ENCODE measurements at regions not wholly inside any gene's neighbourhood (a gene's known extent, or its start where the extent isn't known, plus 50 kb on each side); places are given as distances from the start of the nearest gene placed in this dataset.

DNA sequence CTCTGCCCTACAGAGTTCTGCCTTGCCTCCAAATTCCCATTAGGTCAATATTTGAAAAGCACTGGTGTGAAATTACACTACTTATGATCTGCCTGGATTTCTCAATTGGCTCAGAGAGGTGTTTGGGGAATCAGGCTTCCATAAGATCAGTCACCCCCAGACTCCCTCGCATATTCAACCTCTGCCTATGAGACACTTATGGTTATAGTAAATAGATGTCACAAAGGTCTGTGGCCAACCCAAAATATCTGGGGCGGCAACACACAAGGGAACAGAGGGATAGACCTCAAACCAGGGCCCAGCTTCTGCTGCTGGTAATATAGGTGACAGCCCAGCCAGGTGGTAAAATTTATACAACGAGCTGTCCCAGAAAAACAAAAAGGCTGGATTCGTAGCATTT lies 376.7 kb upstream of the ZMIZ1 start:
- ChIA-PET POLR2A (no interaction called here), CTCF (no interaction called here)
- H3K27me3 Mint-ChIP-seq: peaks cover 4 to 9% of the 10 kb centered on the region in 2 donors

DNA sequence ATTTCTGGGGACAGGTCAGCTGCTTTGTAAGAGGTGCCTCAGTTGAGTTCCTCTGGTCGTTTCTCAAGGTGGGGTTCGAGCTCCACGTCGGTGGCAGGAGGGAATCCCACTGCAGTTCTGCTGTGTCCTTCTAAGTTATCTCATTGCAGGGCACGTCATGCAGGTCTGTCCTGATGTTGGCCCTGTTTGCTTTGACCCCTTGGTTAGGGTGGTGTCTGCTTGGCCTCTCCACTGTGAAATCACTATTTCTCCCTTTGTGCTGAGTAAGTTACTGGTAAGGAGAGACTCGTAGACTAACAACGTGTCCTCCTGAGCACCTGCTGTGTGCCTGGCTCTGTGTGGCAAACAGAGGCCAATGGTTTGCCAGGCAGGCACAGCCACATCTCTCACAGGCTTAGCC lies 372.9 kb upstream of the ZMIZ1 start:
- H3K4me3 Mint-ChIP-seq: no peak overlapping the region
- H3K27me3 Mint-ChIP-seq: peaks cover 8 to 9% of the 10 kb centered on the region in 2 donors
- H3K4me1 Mint-ChIP-seq: no peaks in the 10 kb centered on the region
- Histone ChIP-seq H3K27me3 (replicated peaks in 1 of 2; ENCODE audit: control insufficient read depth in 2 of 2, extremely low read depth in 1 of 2, insufficient read depth in 2 of 2, low read length in 1 of 2) (peaks cover 0 to 9% of the 10 kb centered on the region in 2 experiments), H3K4me1 (ENCODE audit: control insufficient read depth in 1 of 2, extremely low read depth in 1 of 2, insufficient read depth in 2 of 2, low read length in 2 of 2) (no peaks in the 10 kb centered on the region), H3K27ac (ENCODE audit: low read length) (no peak overlapping the region), H3K4me3 (ENCODE audit: control insufficient read depth in 1 of 2, extremely low read depth in 1 of 2, low read length in 1 of 2) (no peak overlapping the region), H3K9me3 (no peaks in the 10 kb centered on the region), H3K36me3 (ENCODE audit: control insufficient read depth in 2 of 2, extremely low read depth in 1 of 2, insufficient read depth in 1 of 2, low read length in 1 of 2) (no peaks in the 10 kb centered on the region)
- no peak for ATAC-seq (replicated peaks in 1 of 4)
- WGBS (ENCODE audit: insufficient coverage): 85% methylated on average over 5 of the region's 7 CpGs
- ChIA-PET POLR2A (no interaction called here), CTCF (interaction anchor here in 1 of 2 donors (0.7 kb wide), 1 partner anchor 1385 kb away, joined by 3 read pairs; no protein-coding TSS in a partner anchor)
- no peak for DNase-seq
- no peaks in the 10 kb centered on the region for H3K36me3 Mint-ChIP-seq
- H3K27ac Mint-ChIP-seq: no peak overlapping the region
- H3K9me3 Mint-ChIP-seq: no peaks in the 10 kb centered on the region

More for the DNA sequence above, 376.7 kb upstream of the ZMIZ1 start:
- no peaks in the 10 kb centered on the region for H3K4me1 Mint-ChIP-seq
- Histone ChIP-seq H3K4me1 (ENCODE audit: control insufficient read depth in 1 of 2, extremely low read depth in 1 of 2, insufficient read depth in 2 of 2, low read length in 2 of 2) (no peaks in the 10 kb centered on the region), H3K9me3 (no peaks in the 10 kb centered on the region), H3K36me3 (ENCODE audit: control insufficient read depth in 2 of 2, extremely low read depth in 1 of 2, insufficient read depth in 1 of 2, low read length in 1 of 2) (no peaks in the 10 kb centered on the region), H3K27me3 (replicated peaks in 1 of 2; ENCODE audit: control insufficient read depth in 2 of 2, extremely low read depth in 1 of 2, insufficient read depth in 2 of 2, low read length in 1 of 2) (peaks cover 0 to 7% of the 10 kb centered on the region in 2 experiments), H3K27ac (ENCODE audit: low read length) (no peak overlapping the region), H3K4me3 (ENCODE audit: control insufficient read depth in 1 of 2, extremely low read depth in 1 of 2, low read length in 1 of 2) (no peak overlapping the region)
- ATAC-seq (replicated peaks in 1 of 4) (no peak), DNase-seq (no peak)
- WGBS (ENCODE audit: insufficient coverage): 90% methylated on average over 2 of the region's 4 CpGs
- no peak overlapping the region for H3K4me3 Mint-ChIP-seq
- no peaks in the 10 kb centered on the region for H3K9me3 Mint-ChIP-seq
- H3K27ac Mint-ChIP-seq: no peak overlapping the region
- no peaks in the 10 kb centered on the region for H3K36me3 Mint-ChIP-seq

DNA sequence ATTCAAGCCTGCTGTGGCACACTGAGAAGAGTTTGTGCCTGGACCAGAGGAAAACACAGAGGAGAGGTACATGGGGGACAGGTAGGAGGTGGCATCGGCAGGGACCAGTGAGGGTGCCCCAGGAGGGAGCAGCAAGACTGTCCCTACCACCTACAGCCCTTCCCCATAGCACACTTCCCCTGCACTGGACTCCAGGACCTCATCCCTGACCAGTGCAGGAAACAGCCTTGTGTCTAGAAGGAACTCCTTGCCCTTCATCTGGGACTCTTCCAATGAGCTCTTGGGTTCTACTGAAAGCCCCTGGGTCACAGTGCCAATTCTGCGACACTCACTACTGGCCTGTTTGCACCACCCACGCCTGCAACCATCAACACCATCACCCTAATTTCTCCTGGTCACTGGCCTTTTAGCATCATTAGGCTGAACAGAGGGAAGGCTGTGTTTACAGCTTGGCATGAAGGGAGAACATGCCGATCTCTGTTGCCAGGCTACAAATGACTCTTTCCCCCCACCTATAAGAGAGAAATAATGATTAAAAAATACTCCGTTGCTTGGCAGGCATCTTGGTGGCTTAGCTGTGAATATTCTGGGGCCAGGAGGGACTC lies 371.9 kb upstream of the ZMIZ1 start:
- no peaks in the 10 kb centered on the region for H3K36me3 ChIP-seq (ENCODE audit: control insufficient read depth in 2 of 2, extremely low read depth in 1 of 2, insufficient read depth in 1 of 2, low read length in 1 of 2)

DNA sequence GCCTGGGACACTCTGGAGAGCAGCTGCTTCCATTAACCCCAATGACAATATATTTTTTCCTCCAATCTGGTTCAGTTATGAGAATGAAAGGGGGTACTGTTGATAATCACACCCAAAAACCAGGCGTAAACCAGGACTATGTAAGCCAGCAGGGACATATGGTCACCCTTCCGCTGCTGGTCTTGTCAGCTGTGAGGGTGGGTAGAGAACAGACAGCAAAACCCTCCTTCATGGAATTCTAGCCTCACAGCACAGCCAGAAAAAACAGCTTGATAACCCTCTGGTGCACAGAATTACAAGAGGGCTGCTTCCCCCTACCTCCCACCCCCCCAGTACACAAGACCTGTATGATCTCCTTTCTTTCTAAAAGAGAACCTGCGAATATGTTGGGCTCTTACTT lies 368.8 kb upstream of the ZMIZ1 start:
- H3K4me3 Mint-ChIP-seq: no peak overlapping the region
- ATAC-seq (replicated peaks in 1 of 4) (no peak), DNase-seq (no peak)
- no peak overlapping the region for H3K27ac Mint-ChIP-seq
- H3K27me3 Mint-ChIP-seq: peaks cover 15 to 24% of the 10 kb centered on the region in 2 donors
- peaks cover 0 to 13% of the 10 kb centered on the region in 2 experiments for H3K27me3 ChIP-seq (replicated peaks in 1 of 2; ENCODE audit: control insufficient read depth in 2 of 2, extremely low read depth in 1 of 2, insufficient read depth in 2 of 2, low read length in 1 of 2)
- H3K36me3 ChIP-seq (ENCODE audit: control insufficient read depth in 2 of 2, extremely low read depth in 1 of 2, insufficient read depth in 1 of 2, low read length in 1 of 2): no peaks in the 10 kb centered on the region
- no peaks in the 10 kb centered on the region for H3K4me1 ChIP-seq (ENCODE audit: control insufficient read depth in 1 of 2, extremely low read depth in 1 of 2, insufficient read depth in 2 of 2, low read length in 2 of 2)
- ChIA-PET POLR2A (no interaction called here), CTCF (no interaction called here)
- no peaks in the 10 kb centered on the region for H3K9me3 Mint-ChIP-seq
- no peaks in the 10 kb centered on the region for H3K4me1 Mint-ChIP-seq
- no CpG with 5 or more reads among the region's 3 CpGs for WGBS (ENCODE audit: insufficient coverage)
- H3K9me3 ChIP-seq: no peaks in the 10 kb centered on the region
- H3K27ac ChIP-seq (ENCODE audit: low read length): no peak overlapping the region
- no peaks in the 10 kb centered on the region for H3K36me3 Mint-ChIP-seq
- no peak overlapping the region for H3K4me3 ChIP-seq (ENCODE audit: control insufficient read depth in 1 of 2, extremely low read depth in 1 of 2, low read length in 1 of 2)

More for the DNA sequence above, 371.9 kb upstream of the ZMIZ1 start:
- Histone ChIP-seq H3K27ac (ENCODE audit: low read length) (no peak overlapping the region), H3K4me3 (ENCODE audit: control insufficient read depth in 1 of 2, extremely low read depth in 1 of 2, low read length in 1 of 2) (no peak overlapping the region), H3K4me1 (ENCODE audit: control insufficient read depth in 1 of 2, extremely low read depth in 1 of 2, insufficient read depth in 2 of 2, low read length in 2 of 2) (no peaks in the 10 kb centered on the region), H3K9me3 (no peaks in the 10 kb centered on the region), H3K27me3 (replicated peaks in 1 of 2; ENCODE audit: control insufficient read depth in 2 of 2, extremely low read depth in 1 of 2, insufficient read depth in 2 of 2, low read length in 1 of 2) (peaks cover 0 to 10% of the 10 kb centered on the region in 2 experiments)
- no peak for DNase-seq
- H3K4me3 Mint-ChIP-seq: no peak overlapping the region
- no peak overlapping the region for H3K27ac Mint-ChIP-seq
- WGBS (ENCODE audit: insufficient coverage): 100% methylated on average over 1 of the region's 5 CpGs
- H3K4me1 Mint-ChIP-seq: no peaks in the 10 kb centered on the region
- ChIA-PET POLR2A (interaction anchor here in 1 of 2 donors (0.6 kb wide), 1 partner anchor 735 kb away, joined by 3 read pairs; no protein-coding TSS in a partner anchor), CTCF (no interaction called here)
- no peaks in the 10 kb centered on the region for H3K9me3 Mint-ChIP-seq
- no peaks in the 10 kb centered on the region for H3K36me3 Mint-ChIP-seq
- peaks cover 12 to 14% of the 10 kb centered on the region in 2 donors for H3K27me3 Mint-ChIP-seq
- ATAC-seq (replicated peaks in 1 of 4): no peak

DNA sequence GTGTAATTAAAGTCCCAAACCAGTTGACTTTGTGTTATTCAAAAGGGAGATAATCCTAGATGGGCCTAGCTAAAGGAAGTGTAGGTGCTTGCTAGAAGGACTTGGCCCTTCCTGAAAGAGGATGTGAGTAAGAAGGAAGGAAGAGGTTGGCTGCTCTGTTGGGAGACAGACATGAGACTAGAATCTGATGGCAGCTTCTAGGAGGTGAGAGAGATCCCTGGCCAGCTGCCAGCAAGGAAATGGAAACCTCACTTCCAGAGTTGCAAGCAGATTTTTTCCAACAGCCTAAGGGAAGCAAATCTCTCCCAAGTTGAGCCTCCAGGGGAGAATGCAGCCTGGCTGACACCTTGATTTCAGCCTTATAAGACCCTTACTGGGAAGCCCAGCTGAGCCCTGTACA lies 368.4 kb upstream of the ZMIZ1 start:
- CTCF ChIA-PET: no interaction called here
- no peaks in the 10 kb centered on the region for H3K9me3 Mint-ChIP-seq

DNA sequence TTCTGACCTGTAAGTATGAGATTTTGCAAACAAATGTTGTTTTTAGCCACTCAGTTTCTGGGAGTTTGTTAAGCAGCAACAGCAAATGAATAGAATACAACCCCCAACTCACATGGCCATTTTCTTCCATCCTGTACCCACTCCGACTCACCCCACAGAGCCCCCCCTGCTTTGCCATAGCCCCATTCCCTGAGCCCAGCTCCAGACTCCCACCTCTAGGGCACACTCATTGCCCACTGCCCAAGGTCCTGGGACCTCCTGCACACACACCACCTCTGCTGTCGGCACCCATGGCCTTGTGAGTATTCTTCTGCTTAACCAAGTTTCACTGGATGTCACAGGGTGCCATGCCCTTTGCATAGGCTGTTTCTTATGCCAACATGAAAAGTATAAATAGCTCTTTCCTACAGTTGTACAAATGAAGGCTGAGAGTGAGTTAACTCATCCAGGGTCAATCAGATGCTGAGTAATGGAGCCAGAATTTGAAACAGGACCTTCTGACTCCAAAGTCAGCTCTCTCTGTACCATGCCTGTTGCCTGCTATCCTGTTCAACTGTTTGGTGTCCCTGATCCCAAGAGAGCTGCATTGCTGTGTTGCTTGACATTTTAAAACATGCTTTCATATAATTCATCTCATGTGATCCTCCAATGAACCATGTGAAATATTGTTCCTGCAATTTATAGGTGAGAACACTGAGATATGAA lies 367.8 kb upstream of the ZMIZ1 start:
- no peak overlapping the region for H3K4me3 ChIP-seq (ENCODE audit: control insufficient read depth in 1 of 2, extremely low read depth in 1 of 2, low read length in 1 of 2)
- ChIA-PET CTCF (no interaction called here), POLR2A (no interaction called here)
- DNase-seq (no peak), ATAC-seq (replicated peaks in 1 of 4) (no peak)
- Mint-ChIP-seq H3K9me3 (no peaks in the 10 kb centered on the region), H3K36me3 (no peaks in the 10 kb centered on the region), H3K4me1 (no peaks in the 10 kb centered on the region), H3K27ac (no peak overlapping the region), H3K27me3 (peaks cover 15 to 24% of the 10 kb centered on the region in 2 donors), H3K4me3 (no peak overlapping the region)
- WGBS (ENCODE audit: insufficient coverage): 70% methylated on average over 1 of the region's 2 CpGs
- H3K36me3 ChIP-seq (ENCODE audit: control insufficient read depth in 2 of 2, extremely low read depth in 1 of 2, insufficient read depth in 1 of 2, low read length in 1 of 2): no peaks in the 10 kb centered on the region
- H3K27ac ChIP-seq (ENCODE audit: low read length): no peak overlapping the region
- H3K4me1 ChIP-seq (ENCODE audit: control insufficient read depth in 1 of 2, extremely low read depth in 1 of 2, insufficient read depth in 2 of 2, low read length in 2 of 2): no peaks in the 10 kb centered on the region
- peaks cover 0 to 10% of the 10 kb centered on the region in 2 experiments for H3K27me3 ChIP-seq (replicated peaks in 1 of 2; ENCODE audit: control insufficient read depth in 2 of 2, extremely low read depth in 1 of 2, insufficient read depth in 2 of 2, low read length in 1 of 2)
- no peaks in the 10 kb centered on the region for H3K9me3 ChIP-seq

More for the DNA sequence above, 368.4 kb upstream of the ZMIZ1 start:
- H3K27ac Mint-ChIP-seq: no peak overlapping the region
- H3K27me3 Mint-ChIP-seq: peaks cover 15 to 24% of the 10 kb centered on the region in 2 donors
- no peak for ATAC-seq (replicated peaks in 1 of 4)
- no peaks in the 10 kb centered on the region for H3K36me3 ChIP-seq (ENCODE audit: control insufficient read depth in 2 of 2, extremely low read depth in 1 of 2, insufficient read depth in 1 of 2, low read length in 1 of 2)
- POLR2A ChIA-PET: no interaction called here
- H3K4me3 Mint-ChIP-seq: no peak overlapping the region
- DNase-seq: no peak
- no peaks in the 10 kb centered on the region for H3K4me1 ChIP-seq (ENCODE audit: control insufficient read depth in 1 of 2, extremely low read depth in 1 of 2, insufficient read depth in 2 of 2, low read length in 2 of 2)
- peaks cover 0 to 13% of the 10 kb centered on the region in 2 experiments for H3K27me3 ChIP-seq (replicated peaks in 1 of 2; ENCODE audit: control insufficient read depth in 2 of 2, extremely low read depth in 1 of 2, insufficient read depth in 2 of 2, low read length in 1 of 2)
- H3K4me3 ChIP-seq (ENCODE audit: control insufficient read depth in 1 of 2, extremely low read depth in 1 of 2, low read length in 1 of 2): no peak overlapping the region
- H3K4me1 Mint-ChIP-seq: no peaks in the 10 kb centered on the region
- no peak overlapping the region for H3K27ac ChIP-seq (ENCODE audit: low read length)
- no peaks in the 10 kb centered on the region for H3K9me3 ChIP-seq
- no peaks in the 10 kb centered on the region for H3K36me3 Mint-ChIP-seq

Measured in T-cell (primary cell).